HG02943 (cell line): ENCODE measurements at regions not wholly inside any gene's neighbourhood (a gene's known extent, or its start where the extent isn't known, plus 50 kb on each side); places are given as distances from the start of the nearest gene placed in this dataset.

Experiments used
- ATAC-seq: cut with Tn5 transposase; IDR thresholded peaks from one replicate; pipeline ENCODE4 v1.9.1; 2021; ENCODE audit warnings: mild to moderate bottlenecking, low read depth, moderate library complexity; ENCODE audit not compliant: unreplicated experiment

GRCh38 chr16:85367485-85367884, 245.6 kb upstream of the GSE1 start:
- ATAC-seq, result no peak

GRCh38 chr16:85369060-85369459, 244.1 kb upstream of the GSE1 start:
- no peak for ATAC-seq

- ATAC-seq, result no peak
These were observed 243.2 kb upstream of the GSE1 start for GRCh38 chr16:85369741-85370528.

GRCh38 chr16:85370543-85370880, 242.6 kb upstream of the GSE1 start:
- ATAC-seq, result no peak

- ATAC-seq, result no peak
These were observed 242.1 kb upstream of the GSE1 start for GRCh38 chr16:85370881-85371651.

GRCh38 chr16:85371948-85372347, 241.2 kb upstream of the GSE1 start:
- no peak for ATAC-seq

GRCh38 chr16:85372627-85373372, 240.3 kb upstream of the GSE1 start:
- ATAC-seq, result no peak

GRCh38 chr16:85373741-85374570, 239.2 kb upstream of the GSE1 start:
- no peak for ATAC-seq

- ATAC-seq, result no peak
These were observed 238.6 kb upstream of the GSE1 start for GRCh38 chr16:85374571-85374872.

GRCh38 chr16:85375282-85375681, 237.8 kb upstream of the GSE1 start:
- ATAC-seq, result no peak

- ATAC-seq, result no peak
These were observed 236.6 kb upstream of the GSE1 start for GRCh38 chr16:85376292-85377095.

GRCh38 chr16:85377388-85378144, 235.6 kb upstream of the GSE1 start:
- ATAC-seq, result no peak

- ATAC-seq, result no peak
These were observed 234.7 kb upstream of the GSE1 start for GRCh38 chr16:85378145-85379040.

- ATAC-seq, result no peak
These were observed 233.8 kb upstream of the GSE1 start for GRCh38 chr16:85379041-85380001.

GRCh38 chr16:85380002-85380395, 233.1 kb upstream of the GSE1 start:
- no peak for ATAC-seq

- ATAC-seq, result no peak
These were observed 232.0 kb upstream of the GSE1 start for GRCh38 chr16:85380905-85381737.
